Heart right ventricle (tissue), 16 donors: ENCODE measurements at regions not wholly inside any gene's neighbourhood (a gene's known extent, or its start where the extent isn't known, plus 50 kb on each side); places are given as distances from the start of the nearest gene placed in this dataset.

Experiments used
- ATAC-seq, 8 donors: fragments of 200-7000 bp; cut with Tn5 transposase; one replicate each; pipeline ENCODE4 v1.9.1; 2020; ENCODE audit warnings: mild to moderate bottlenecking in 8 of 8, moderate library complexity in 8 of 8, moderate number of reproducible peaks in 1 of 8
- DNase-seq, 2 donors: peaks; one replicate each; pipeline ENCODE4 v3.0.0-alpha.2; 2020
- H3K27ac ChIP-seq, 10 donors: fragments of 200-600 bp; sonication (generic) in 2 of 10; one replicate each; pipeline versions ENCODE4 v1.5.0 to v1.8.0; 2020 to 2022; ENCODE audit warnings: mild to moderate bottlenecking in 3 of 10
- H3K27me3 ChIP-seq, 7 donors: fragments of 200-600 bp; one replicate each; pipeline ENCODE4 v1.8.0; 2021 to 2022; ENCODE audit warnings: mild to moderate bottlenecking in 2 of 7
- H3K36me3 ChIP-seq, 9 donors: fragments of 200-600 bp; sonication (generic) in 1 of 9; one replicate each; pipeline versions ENCODE4 v1.5.0 to v1.8.0; 2020 to 2022; ENCODE audit warnings: mild to moderate bottlenecking in 2 of 9
- H3K4me1 ChIP-seq, 9 donors: fragments of 200-600 bp; sonication (generic) in 1 of 9; one replicate each; pipeline versions ENCODE4 v1.5.0 to v1.8.0; 2020 to 2022; ENCODE audit warnings: mild to moderate bottlenecking in 4 of 9
- H3K4me3 ChIP-seq, 10 donors: fragments of 200-600 bp; sonication (generic) in 2 of 10; one replicate each; pipeline versions ENCODE4 v1.5.0 to v1.8.0; 2020 to 2022; ENCODE audit warnings: mild to moderate bottlenecking in 7 of 10, moderate library complexity in 2 of 10
- H3K9me3 ChIP-seq, 11 donors: fragments of 200-600 bp in 10 of 11; sonication (generic) in 2 of 11; one replicate each; pipeline versions ENCODE4 v1.5.0 to v1.8.0; 2013 to 2022; ENCODE audit warnings: mild to moderate bottlenecking in 2 of 11, control low read depth in 1 of 11, moderate library complexity in 1 of 11
- WGBS, 2 donors: extraction: QIAGEN DNeasy Blood & Tissue Kit; methylation state at CpG; one replicate each; pipeline ENCODE4 v1.1.7; 2013; ENCODE audit warnings: inconsistent platforms in 1 of 2; 5-methylcytosine and 5-hydroxymethylcytosine counted together
- intact Hi-C, 10 donors: fragments of 100-400 bp; cut with DNase I; formaldehyde crosslinking; loops; one replicate each; pipeline versions ENCODE4 v1.11.1 to v1.14.2; 2022
- TF ChIP-seq, protein P1 (sequence below), 9 donors: fragments of 200-600 bp; sonication (generic) in 2 of 9; IDR thresholded peaks; one replicate each; pipeline versions ENCODE4 v1.5.0 to v1.8.0; 2021 to 2022; ENCODE audit warnings: antibody characterized with exemption in 9 of 9, mild to moderate bottlenecking in 5 of 9, moderate library complexity in 1 of 9
- donor health status: Arrhythmogenic right ventricular cardiomyopathy.
- donor health status: ischemic (EF 13 %, LVEDD 7.1; RV severe dilation, severe dysfunction).
- donor health status: healthy with polysubstance abuse.
- donor health status: DM: no; HTN: yes; CAD: no.
- donor health status: DM: no; HTN: no; CAD: no.
- donor health status: ischemic (EF 25% LVEDD 6.9; RV normal size, moderate dysfunction).
- donor health status: ischemic (EF 25% LVEDD 5.7; RV mildly dilated, moderate dysfunction).
- donor health status: healthy.
- donor health status: DM: yes; HTN: yes; CAD: no.
- donor health status: Ischemic cardiomyopathy.
- donor health status: ischemic (EF 35%, LVEDD 5.7; RV mildly dilated, moderate dysfunction).
- donor health status: nonischemic (EF 11% LVEDD 7.7; RV severe dilation, severe dysfunction).
- donor health status: DM: yes; HTN: yes; CAD: no.
- donor health status: PGD.
- donor health status: ischemic (EF 29% LVEDD 5.4; RV normal size, mild dysfunction).
- donor health status: nonischemic (EF 23%, LVEDD 6.1; RV moderate dilation, normal function).

DNA sequence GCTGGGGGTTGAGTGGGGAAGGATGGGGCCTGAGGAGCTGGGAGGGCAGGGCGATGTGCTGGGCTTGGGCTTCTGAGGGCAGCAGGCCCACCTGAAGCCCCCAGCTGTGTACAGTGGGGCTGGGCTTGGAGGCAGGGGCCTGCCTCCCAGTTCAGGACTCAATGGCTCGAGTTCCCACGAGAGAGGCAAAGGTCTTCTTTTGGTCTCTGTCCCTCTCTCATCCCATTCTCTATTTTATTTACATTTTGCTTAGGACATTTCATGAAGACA is 180.6 kb downstream of the MACROH2A1 start:
- Histone ChIP-seq H3K36me3 (no peaks in the 10 kb centered on the region), H3K27me3 (peaks cover 0 to 6% (median 0%) of the 10 kb centered on the region in 7 donors), H3K4me1 (peaks cover 0 to 10% (median 0%) of the 10 kb centered on the region in 9 donors), H3K9me3 (no peaks in the 10 kb centered on the region), H3K4me3 (no peak overlapping the region), H3K27ac (no peak overlapping the region)
- intact Hi-C loops, result loop anchor here in 1 of 10 donors (10.0 kb wide), 1 partner anchor 734 kb away; no protein-coding TSS in a partner anchor
- WGBS, 2 donors, result 80 to 92% methylated on average over 2 to 3 of the region's 3 CpGs
- ATAC-seq (no peak), DNase-seq (no peak)
- TF ChIP-seq, protein P1, sequence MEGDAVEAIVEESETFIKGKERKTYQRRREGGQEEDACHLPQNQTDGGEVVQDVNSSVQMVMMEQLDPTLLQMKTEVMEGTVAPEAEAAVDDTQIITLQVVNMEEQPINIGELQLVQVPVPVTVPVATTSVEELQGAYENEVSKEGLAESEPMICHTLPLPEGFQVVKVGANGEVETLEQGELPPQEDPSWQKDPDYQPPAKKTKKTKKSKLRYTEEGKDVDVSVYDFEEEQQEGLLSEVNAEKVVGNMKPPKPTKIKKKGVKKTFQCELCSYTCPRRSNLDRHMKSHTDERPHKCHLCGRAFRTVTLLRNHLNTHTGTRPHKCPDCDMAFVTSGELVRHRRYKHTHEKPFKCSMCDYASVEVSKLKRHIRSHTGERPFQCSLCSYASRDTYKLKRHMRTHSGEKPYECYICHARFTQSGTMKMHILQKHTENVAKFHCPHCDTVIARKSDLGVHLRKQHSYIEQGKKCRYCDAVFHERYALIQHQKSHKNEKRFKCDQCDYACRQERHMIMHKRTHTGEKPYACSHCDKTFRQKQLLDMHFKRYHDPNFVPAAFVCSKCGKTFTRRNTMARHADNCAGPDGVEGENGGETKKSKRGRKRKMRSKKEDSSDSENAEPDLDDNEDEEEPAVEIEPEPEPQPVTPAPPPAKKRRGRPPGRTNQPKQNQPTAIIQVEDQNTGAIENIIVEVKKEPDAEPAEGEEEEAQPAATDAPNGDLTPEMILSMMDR (IDR thresholded peaks at IDR 0.05), result no peak

DNA sequence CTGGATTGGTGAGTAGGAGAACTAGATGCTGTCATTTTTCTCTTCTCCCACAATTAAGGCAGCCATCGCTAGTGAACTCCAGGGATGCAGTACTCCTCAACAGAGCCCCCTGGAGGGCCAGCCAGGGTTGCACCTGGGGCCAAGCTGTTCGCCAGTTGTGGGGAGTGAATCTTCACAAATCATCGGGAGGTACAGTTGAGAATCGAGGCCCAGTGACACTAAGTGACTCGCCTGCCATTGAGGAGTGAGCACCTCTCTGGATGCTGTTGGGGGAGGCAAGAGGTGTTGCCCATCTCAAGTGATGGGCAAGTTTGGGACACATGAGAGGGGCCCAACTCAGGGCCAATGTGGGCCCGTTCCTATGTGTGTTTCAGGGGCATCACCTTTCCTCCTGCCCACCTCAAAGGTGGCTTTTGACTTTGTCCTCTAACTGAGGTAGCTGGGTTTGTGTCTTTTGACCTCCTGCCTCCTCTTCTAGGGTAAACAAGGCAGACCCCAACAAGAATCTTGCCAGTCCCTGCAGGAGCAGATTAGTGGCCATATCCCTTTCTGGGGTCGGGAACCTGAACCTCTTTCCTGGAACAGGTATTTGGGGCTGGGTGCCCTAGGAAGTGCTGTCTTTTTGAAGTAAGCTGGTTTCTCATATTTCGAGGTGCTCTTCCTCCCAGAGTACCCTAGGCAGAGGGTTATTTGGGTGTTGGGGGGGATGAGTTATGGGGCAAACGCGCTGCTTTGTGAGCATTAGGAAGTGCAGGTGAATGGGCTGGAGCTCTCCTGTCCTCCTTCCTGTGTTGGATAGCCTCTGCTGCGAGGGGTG is 181.2 kb downstream of the MACROH2A1 start:
- ATAC-seq (no peak), DNase-seq (no peak)
- intact Hi-C loops, result loop anchor here in 1 of 10 donors (10.0 kb wide), 1 partner anchor 733 kb away; no protein-coding TSS in a partner anchor
- WGBS, 2 donors, result 87 to 90% methylated on average over 11 of the region's 11 CpGs
- Histone ChIP-seq H3K4me1 (peaks cover 0 to 10% (median 0%) of the 10 kb centered on the region in 9 donors), H3K27ac (no peak overlapping the region), H3K9me3 (no peaks in the 10 kb centered on the region), H3K36me3 (no peaks in the 10 kb centered on the region), H3K27me3 (peaks cover 0 to 7% (median 0%) of the 10 kb centered on the region in 7 donors), H3K4me3 (no peak overlapping the region)
- TF ChIP-seq, protein P1 (IDR thresholded peaks at IDR 0.05), result no peak

GRCh38 chr5:135216471-135217343 is 182.3 kb downstream of the MACROH2A1 start:
- H3K4me1 ChIP-seq, result peaks cover 0 to 10% (median 0%) of the 10 kb centered on the region in 9 donors
- intact Hi-C loops, result loop anchor here in 1 of 10 donors (10.0 kb wide), 1 partner anchor 732 kb away; no protein-coding TSS in a partner anchor
- H3K27me3 ChIP-seq, result peaks cover 0 to 7% (median 0%) of the 10 kb centered on the region in 7 donors
- H3K36me3 ChIP-seq, result no peaks in the 10 kb centered on the region
- ATAC-seq (peak in 1 of 8 donors; percentile 44), DNase-seq (no peak)
- H3K9me3 ChIP-seq, result no peaks in the 10 kb centered on the region
- H3K27ac ChIP-seq, result no peak overlapping the region
- TF ChIP-seq, protein P1 (IDR thresholded peaks at IDR 0.05), result no peak
- H3K4me3 ChIP-seq, result no peak overlapping the region
